Stimulated activated naive B cell treated with anti-CD40 and anti-IgM and Interleukin-4, amounts not matched to agents 10 μg/mL and 1 μg/mL and 100 μg/mL, for 72 hours (primary cell): ENCODE measurements at regions not wholly inside any gene's neighbourhood (a gene's known extent, or its start where the extent isn't known, plus 50 kb on each side); places are given as distances from the start of the nearest gene placed in this dataset.

Source experiments
- ATAC-seq, 2 donors: fragments of 150-1000 bp; cut with Tn5 transposase; replicated peaks; 2 replicates each; pipeline ENCODE4 v1.10.0; 2021; ENCODE audit warnings: moderate library complexity in 1 of 2
- DNase-seq: peaks from one replicate; pipeline ENCODE4 v3.0.0; 2021
- H3K27ac Mint-ChIP-seq: one replicate; pipeline ENCODE4 v1.8.0; 2022; ENCODE audit warnings: mild to moderate bottlenecking, mixed read lengths
- H3K27me3 Mint-ChIP-seq, 2 donors: one replicate each; pipeline ENCODE4 v1.8.0; 2022; ENCODE audit warnings: mixed read lengths in 2 of 2
- H3K36me3 Mint-ChIP-seq, 2 donors: one replicate each; pipeline ENCODE4 v1.8.0; 2022; ENCODE audit warnings: mixed read lengths in 2 of 2, mild to moderate bottlenecking in 1 of 2
- H3K4me1 Mint-ChIP-seq, 2 donors: one replicate each; pipeline ENCODE4 v1.8.0; 2022; ENCODE audit warnings: mixed read lengths in 2 of 2, mild to moderate bottlenecking in 1 of 2
- H3K4me3 Mint-ChIP-seq, 2 donors: one replicate each; pipeline ENCODE4 v1.8.0; 2022; ENCODE audit warnings: mild to moderate bottlenecking in 2 of 2, mixed read lengths in 2 of 2, moderate library complexity in 1 of 2
- H3K9me3 Mint-ChIP-seq, 2 donors: one replicate each; pipeline ENCODE4 v1.8.0; 2022; ENCODE audit warnings: mixed read lengths in 2 of 2, mild to moderate bottlenecking in 1 of 2

- Mint-ChIP-seq H3K27ac (no peak overlapping the region), H3K4me3 (no peak overlapping the region), H3K36me3 (no peaks in the 10 kb centered on the region), H3K27me3 (no peaks in the 10 kb centered on the region), H3K4me1 (no peaks in the 10 kb centered on the region), H3K9me3 (peaks cover 3 to 4% of the 10 kb centered on the region in 2 donors)
- DNase-seq (no peak), ATAC-seq (no peak)
Observed at GRCh38 chr15:95556866-95557225, 773.7 kb upstream of the NR2F2 start.

- no peak for DNase-seq
- Mint-ChIP-seq H3K36me3 (no peaks in the 10 kb centered on the region), H3K4me3 (no peak overlapping the region), H3K27me3 (no peaks in the 10 kb centered on the region), H3K4me1 (no peaks in the 10 kb centered on the region), H3K9me3 (peaks cover 3 to 4% of the 10 kb centered on the region in 2 donors), H3K27ac (no peak overlapping the region)
- no peak for ATAC-seq
Observed at GRCh38 chr15:95557226-95558046, 773.1 kb upstream of the NR2F2 start.

GRCh38 chr15:95558131-95558530 is 772.4 kb upstream of the NR2F2 start:
- Mint-ChIP-seq H3K9me3 (peaks cover 3 to 4% of the 10 kb centered on the region in 2 donors), H3K27ac (no peak overlapping the region)
- DNase-seq = no peak

GRCh38 chr15:95558916-95559315 is 771.6 kb upstream of the NR2F2 start:
- H3K4me3 Mint-ChIP-seq = no peak overlapping the region
- DNase-seq (no peak), ATAC-seq (no peak)
- no peaks in the 10 kb centered on the region for H3K4me1 Mint-ChIP-seq
- H3K36me3 Mint-ChIP-seq = no peaks in the 10 kb centered on the region
- no peak overlapping the region for H3K27ac Mint-ChIP-seq
- H3K27me3 Mint-ChIP-seq = no peaks in the 10 kb centered on the region
- H3K9me3 Mint-ChIP-seq = peaks cover 3 to 4% of the 10 kb centered on the region in 2 donors

More at GRCh38 chr15:95558131-95558530, 772.4 kb upstream of the NR2F2 start:
- Mint-ChIP-seq H3K4me3 (no peak overlapping the region), H3K27me3 (no peaks in the 10 kb centered on the region), H3K36me3 (no peaks in the 10 kb centered on the region), H3K4me1 (no peaks in the 10 kb centered on the region)
- ATAC-seq = no peak

- DNase-seq (no peak), ATAC-seq (no peak)
- no peak overlapping the region for H3K27ac Mint-ChIP-seq
- peaks cover 4% of the 10 kb centered on the region in 2 donors for H3K9me3 Mint-ChIP-seq
- no peaks in the 10 kb centered on the region for H3K27me3 Mint-ChIP-seq
- H3K4me3 Mint-ChIP-seq = no peak overlapping the region
- no peaks in the 10 kb centered on the region for H3K4me1 Mint-ChIP-seq
- H3K36me3 Mint-ChIP-seq = no peaks in the 10 kb centered on the region
Observed at GRCh38 chr15:95559875-95560394, 770.6 kb upstream of the NR2F2 start.

- H3K27ac Mint-ChIP-seq = no peak overlapping the region
- peaks cover 4% of the 10 kb centered on the region in 2 donors for H3K9me3 Mint-ChIP-seq
- H3K27me3 Mint-ChIP-seq = no peaks in the 10 kb centered on the region
- H3K36me3 Mint-ChIP-seq = no peaks in the 10 kb centered on the region
- no peak overlapping the region for H3K4me3 Mint-ChIP-seq
- ATAC-seq = no peak
- no peak for DNase-seq
- no peaks in the 10 kb centered on the region for H3K4me1 Mint-ChIP-seq
Observed at GRCh38 chr15:95561463-95561862, 769.0 kb upstream of the NR2F2 start.

GRCh38 chr15:95563634-95564033 is 766.9 kb upstream of the NR2F2 start:
- Mint-ChIP-seq H3K4me3 (no peak overlapping the region), H3K4me1 (no peaks in the 10 kb centered on the region), H3K9me3 (peaks cover 4% of the 10 kb centered on the region in 2 donors), H3K36me3 (no peaks in the 10 kb centered on the region), H3K27me3 (no peaks in the 10 kb centered on the region), H3K27ac (no peak overlapping the region)
- DNase-seq (no peak), ATAC-seq (no peak)

- no peaks in the 10 kb centered on the region for H3K36me3 Mint-ChIP-seq
- DNase-seq = no peak
- H3K27ac Mint-ChIP-seq = no peak overlapping the region
- H3K4me3 Mint-ChIP-seq = no peak overlapping the region
- H3K27me3 Mint-ChIP-seq = no peaks in the 10 kb centered on the region
- H3K4me1 Mint-ChIP-seq = no peaks in the 10 kb centered on the region
- ATAC-seq = no peak
- H3K9me3 Mint-ChIP-seq = peaks cover 4 to 5% of the 10 kb centered on the region in 2 donors
Observed at GRCh38 chr15:95565016-95565600, 765.4 kb upstream of the NR2F2 start.

GRCh38 chr15:95565690-95566089 is 764.8 kb upstream of the NR2F2 start:
- H3K4me3 Mint-ChIP-seq = no peak overlapping the region
- H3K27me3 Mint-ChIP-seq = no peaks in the 10 kb centered on the region
- peaks cover 5 to 7% of the 10 kb centered on the region in 2 donors for H3K9me3 Mint-ChIP-seq
- DNase-seq (no peak), ATAC-seq (no peak)
- no peak overlapping the region for H3K27ac Mint-ChIP-seq
- H3K36me3 Mint-ChIP-seq = no peaks in the 10 kb centered on the region
- H3K4me1 Mint-ChIP-seq = no peaks in the 10 kb centered on the region

- Mint-ChIP-seq H3K27ac (no peak overlapping the region), H3K9me3 (peaks cover 8 to 9% of the 10 kb centered on the region in 2 donors), H3K4me3 (no peak overlapping the region), H3K36me3 (no peaks in the 10 kb centered on the region), H3K4me1 (no peaks in the 10 kb centered on the region), H3K27me3 (no peaks in the 10 kb centered on the region)
- no peak for ATAC-seq
- DNase-seq = no peak
Observed at GRCh38 chr15:95567686-95568085, 762.8 kb upstream of the NR2F2 start.

GRCh38 chr15:95574053-95574452 is 756.4 kb upstream of the NR2F2 start:
- no peak for DNase-seq
- no peak overlapping the region for H3K27ac Mint-ChIP-seq
- peaks cover 7 to 17% of the 10 kb centered on the region in 2 donors for H3K9me3 Mint-ChIP-seq
- no peaks in the 10 kb centered on the region for H3K4me1 Mint-ChIP-seq
- H3K36me3 Mint-ChIP-seq = no peaks in the 10 kb centered on the region
- no peak overlapping the region for H3K4me3 Mint-ChIP-seq
- H3K27me3 Mint-ChIP-seq = no peaks in the 10 kb centered on the region
- no peak for ATAC-seq

- Mint-ChIP-seq H3K9me3 (peaks cover 0 to 5% of the 10 kb centered on the region in 2 donors), H3K36me3 (no peaks in the 10 kb centered on the region), H3K27me3 (no peaks in the 10 kb centered on the region), H3K4me1 (no peaks in the 10 kb centered on the region), H3K27ac (no peak overlapping the region), H3K4me3 (no peak overlapping the region)
- DNase-seq = no peak
- no peak for ATAC-seq
Observed at GRCh38 chr15:95577927-95578326, 752.6 kb upstream of the NR2F2 start.

GRCh38 chr15:95580121-95580520 is 750.4 kb upstream of the NR2F2 start:
- no peak for DNase-seq

GRCh38 chr15:95581595-95581994 is 748.9 kb upstream of the NR2F2 start:
- Mint-ChIP-seq H3K27me3 (no peaks in the 10 kb centered on the region), H3K36me3 (no peaks in the 10 kb centered on the region), H3K9me3 (peaks cover 0 to 5% of the 10 kb centered on the region in 2 donors), H3K4me1 (no peaks in the 10 kb centered on the region), H3K27ac (no peak overlapping the region), H3K4me3 (no peak overlapping the region)
- no peak for ATAC-seq
- no peak for DNase-seq

More at GRCh38 chr15:95580121-95580520, 750.4 kb upstream of the NR2F2 start:
- peaks cover 0 to 5% of the 10 kb centered on the region in 2 donors for H3K9me3 Mint-ChIP-seq
- no peak for ATAC-seq
- H3K27ac Mint-ChIP-seq = no peak overlapping the region
- H3K4me3 Mint-ChIP-seq = no peak overlapping the region
- H3K36me3 Mint-ChIP-seq = no peaks in the 10 kb centered on the region
- no peaks in the 10 kb centered on the region for H3K27me3 Mint-ChIP-seq
- no peaks in the 10 kb centered on the region for H3K4me1 Mint-ChIP-seq

- Mint-ChIP-seq H3K9me3 (peaks cover 0 to 1% of the 10 kb centered on the region in 2 donors), H3K27me3 (no peaks in the 10 kb centered on the region), H3K36me3 (no peaks in the 10 kb centered on the region), H3K4me1 (no peaks in the 10 kb centered on the region), H3K27ac (no peak overlapping the region), H3K4me3 (no peak overlapping the region)
- DNase-seq (no peak), ATAC-seq (no peak)
Observed at GRCh38 chr15:95584088-95584487, 746.4 kb upstream of the NR2F2 start.
